GM21737 (cell line): ENCODE measurements at regions not wholly inside any gene's neighbourhood (a gene's known extent, or its start where the extent isn't known, plus 50 kb on each side); places are given as distances from the start of the nearest gene placed in this dataset.

Experiments
- ATAC-seq: cut with Tn5 transposase; IDR thresholded peaks from one replicate; pipeline ENCODE4 v1.9.1; 2021; ENCODE audit warnings: mild to moderate bottlenecking, moderate library complexity; ENCODE audit not compliant: unreplicated experiment

DNA sequence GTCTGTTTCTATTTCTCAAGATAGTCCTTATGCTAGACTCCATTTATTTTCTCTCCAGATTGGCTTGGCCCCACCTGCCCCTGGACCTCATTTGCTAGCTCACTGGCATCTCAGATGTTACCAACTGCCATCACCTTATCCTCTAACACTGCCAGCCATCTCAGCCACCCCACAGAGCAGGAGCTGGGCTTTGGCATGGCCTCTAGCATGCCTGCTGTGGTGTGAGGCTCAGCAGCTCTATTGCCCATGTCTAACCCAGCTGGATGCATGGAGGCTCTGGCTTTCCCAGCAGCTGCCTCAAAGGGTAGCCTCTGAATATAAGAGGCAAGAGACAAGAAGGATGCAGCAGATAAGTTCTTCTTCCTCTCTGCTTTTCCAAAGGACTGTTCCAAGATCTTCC, 373.4 kb downstream of the TNS1 start:
- no peak for ATAC-seq

- ATAC-seq = no peak
Measured at GRCh38 chr2:217628061-217628460, 374.7 kb downstream of the TNS1 start.

DNA sequence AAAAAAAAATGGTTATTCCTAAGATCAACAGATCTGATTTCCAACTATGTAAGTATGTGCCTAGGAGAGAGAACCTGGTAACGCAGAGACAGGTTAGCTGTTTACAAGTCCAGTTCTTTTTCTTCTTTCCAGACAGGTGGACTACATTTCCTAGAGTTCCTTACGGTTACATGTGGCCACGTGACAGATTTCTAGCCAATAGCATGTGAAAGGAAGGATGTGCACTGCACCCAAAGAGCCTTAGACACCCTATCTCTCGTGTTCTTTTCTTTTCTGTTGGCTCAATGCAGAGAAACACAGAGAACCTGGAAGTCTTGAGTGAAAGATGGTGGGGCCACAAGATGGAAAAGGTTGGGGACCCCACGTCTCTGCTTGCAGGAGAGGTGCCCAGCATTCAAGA, 375.9 kb downstream of the TNS1 start:
- ATAC-seq = no peak

- no peak for ATAC-seq
Measured at GRCh38 chr2:217625557-217626169, 377.1 kb downstream of the TNS1 start.

DNA sequence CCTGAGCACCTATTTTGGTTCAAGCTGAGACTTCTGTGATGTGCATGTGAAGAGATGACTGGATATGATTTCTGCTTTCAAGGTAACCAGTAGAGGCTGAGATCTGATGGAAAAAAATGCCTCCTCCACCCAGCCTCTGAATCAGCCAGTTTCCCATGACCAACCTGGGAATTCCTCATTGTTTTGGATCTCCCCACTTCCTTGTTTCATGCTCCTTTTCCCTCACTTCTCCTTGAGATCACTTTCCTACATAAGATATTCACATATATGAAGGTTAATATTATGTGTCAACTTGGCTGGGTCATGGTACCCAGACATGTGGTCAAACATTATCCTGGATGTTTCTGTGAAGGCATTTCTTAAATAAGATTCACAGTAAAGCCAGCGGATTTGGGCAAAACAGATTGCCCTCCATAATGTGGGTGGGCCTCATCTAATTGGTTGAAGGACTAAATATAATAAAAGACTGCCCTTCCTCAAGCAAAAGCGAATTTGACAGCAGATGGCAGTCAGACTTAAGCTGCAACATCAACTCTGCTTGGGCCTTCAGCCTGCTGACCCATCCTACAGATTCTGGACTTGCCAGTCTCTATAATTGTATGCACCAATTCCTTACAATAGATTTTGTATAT, 379.4 kb downstream of the TNS1 start:
- ATAC-seq = no peak

- ATAC-seq = no peak
Measured at GRCh38 chr2:217622205-217623060, 380.4 kb downstream of the TNS1 start.

- ATAC-seq = no peak
Measured at GRCh38 chr2:217621391-217621801, 381.4 kb downstream of the TNS1 start.

- no peak for ATAC-seq
Measured at GRCh38 chr2:217618744-217619143, 384.1 kb downstream of the TNS1 start.

- no peak for ATAC-seq
Measured at GRCh38 chr2:217617616-217618022, 385.2 kb downstream of the TNS1 start.

DNA sequence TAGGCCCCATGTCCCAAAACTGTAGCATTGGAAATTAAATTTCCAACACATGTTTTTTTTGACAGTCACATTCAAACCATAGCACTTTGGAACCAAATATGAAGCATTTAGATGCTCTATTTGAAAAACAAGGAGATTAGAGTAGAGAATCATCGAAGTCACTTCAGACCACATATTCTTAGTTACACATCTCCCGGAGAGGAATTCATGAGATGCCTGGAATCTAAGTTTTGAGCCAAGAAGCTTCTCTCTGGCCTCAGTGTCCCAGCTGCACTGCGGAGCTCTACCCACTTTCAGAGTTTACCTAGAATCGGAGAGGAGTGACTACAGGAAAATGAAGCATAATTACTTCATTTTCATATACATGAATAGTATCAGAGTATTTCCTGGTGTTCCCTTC, 385.9 kb downstream of the TNS1 start:
- no peak for ATAC-seq

DNA sequence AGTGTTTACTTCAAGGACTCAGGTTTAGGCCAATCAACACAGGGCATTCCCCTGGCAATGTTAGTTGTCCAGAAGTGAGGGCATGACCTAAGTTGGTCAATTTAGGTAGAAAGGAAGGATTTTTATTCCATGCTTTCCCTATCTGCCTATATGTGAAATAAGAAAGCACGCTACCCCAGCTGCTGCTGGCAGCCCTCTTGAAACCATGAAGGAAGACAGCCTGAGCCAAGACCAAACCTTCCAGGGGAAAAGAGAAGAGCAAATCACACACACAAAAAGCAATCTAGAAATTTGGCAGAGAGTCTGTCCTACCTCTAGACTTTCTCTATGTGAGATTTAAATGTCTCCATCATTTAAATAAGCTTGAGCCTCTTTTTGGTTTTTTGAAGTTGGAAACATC, 387.6 kb downstream of the TNS1 start:
- ATAC-seq = no peak

DNA sequence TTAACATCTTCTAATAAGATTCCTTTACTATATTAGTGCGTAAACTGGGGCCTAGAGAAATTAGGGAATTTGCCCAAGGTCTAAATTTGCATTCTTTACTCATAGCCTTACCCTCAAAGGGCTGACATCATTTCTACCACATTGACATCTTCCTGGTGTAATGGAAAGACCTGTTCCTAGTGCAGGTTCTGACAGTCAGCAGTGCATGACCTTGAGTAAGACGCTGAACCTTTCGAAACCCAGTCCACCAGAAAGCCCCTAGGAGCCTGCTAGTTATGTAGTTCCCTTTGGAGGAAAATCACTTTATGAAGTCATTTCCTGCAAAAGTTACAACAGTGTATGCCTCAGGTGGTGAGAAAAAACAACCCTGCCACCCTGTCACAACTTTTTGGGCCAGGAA, 388.3 kb downstream of the TNS1 start:
- ATAC-seq = no peak

DNA sequence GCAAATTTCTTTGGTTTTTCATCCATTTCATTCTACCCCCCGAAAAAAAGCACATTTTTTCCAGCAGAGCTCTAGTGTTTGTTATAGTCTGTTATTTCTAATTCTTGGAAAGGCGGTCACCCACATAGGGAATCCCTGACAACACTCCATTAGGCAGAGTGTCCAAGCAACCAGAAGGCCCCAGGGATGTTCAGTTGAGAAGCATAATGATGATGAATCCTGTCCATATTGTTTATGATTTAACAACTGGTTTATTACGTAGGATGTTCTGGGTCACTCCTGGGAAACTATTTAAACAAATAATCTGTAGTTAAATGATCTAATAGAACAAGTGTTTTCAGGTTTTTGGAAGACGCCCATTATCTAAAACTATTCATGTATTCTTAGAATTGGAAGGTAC, 388.7 kb downstream of the TNS1 start:
- ATAC-seq = no peak

DNA sequence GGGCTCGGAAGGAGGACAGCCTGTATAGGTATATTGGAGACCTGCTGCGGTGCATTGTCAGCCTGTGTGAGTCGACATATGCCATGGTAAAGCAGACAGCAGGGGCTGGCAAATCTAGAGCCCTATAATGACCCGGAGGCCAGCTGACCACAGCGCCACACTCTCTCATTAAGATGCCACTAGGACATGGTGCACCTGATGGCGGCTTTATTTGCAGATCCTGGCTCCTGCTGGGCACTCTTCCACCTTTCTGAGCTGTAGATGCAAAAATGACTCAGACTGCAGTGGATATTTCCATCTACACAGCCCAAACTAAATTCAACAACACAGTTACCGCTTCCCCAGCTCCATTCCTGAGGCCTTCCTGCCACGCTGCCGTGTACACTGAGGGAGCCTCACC, 389.9 kb downstream of the TNS1 start:
- no peak for ATAC-seq

DNA sequence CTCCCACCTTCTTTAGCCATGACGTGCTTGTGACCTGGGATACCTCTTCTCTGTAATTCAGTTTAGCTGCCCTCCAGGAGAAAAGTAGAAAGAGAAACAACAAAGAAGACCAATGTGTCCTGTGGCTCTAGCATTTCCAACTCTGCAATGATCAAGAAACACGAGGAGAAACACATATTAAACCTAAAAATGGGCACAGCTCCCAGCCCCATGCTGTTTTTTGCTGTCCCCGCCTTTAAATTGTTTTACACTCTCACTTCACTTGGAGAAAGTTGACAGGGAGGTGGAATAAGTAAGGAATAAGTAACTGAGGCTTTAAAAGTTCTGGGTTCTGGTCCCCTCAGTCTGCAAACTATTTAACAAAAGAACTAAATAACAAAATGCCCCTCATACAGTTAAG, 390.6 kb downstream of the TNS1 start:
- no peak for ATAC-seq

- ATAC-seq = no peak
Measured at GRCh38 chr2:217611626-217612127, 391.1 kb downstream of the TNS1 start.

GRCh38 chr2:217611056-217611455, 391.7 kb downstream of the TNS1 start:
- no peak for ATAC-seq

- ATAC-seq = no peak
Measured at GRCh38 chr2:217610401-217610814, 392.4 kb downstream of the TNS1 start.

GRCh38 chr2:217609952-217610351, 392.8 kb downstream of the TNS1 start:
- no peak for ATAC-seq

GRCh38 chr2:217606296-217606695, 396.5 kb downstream of the TNS1 start:
- ATAC-seq = no peak

DNA sequence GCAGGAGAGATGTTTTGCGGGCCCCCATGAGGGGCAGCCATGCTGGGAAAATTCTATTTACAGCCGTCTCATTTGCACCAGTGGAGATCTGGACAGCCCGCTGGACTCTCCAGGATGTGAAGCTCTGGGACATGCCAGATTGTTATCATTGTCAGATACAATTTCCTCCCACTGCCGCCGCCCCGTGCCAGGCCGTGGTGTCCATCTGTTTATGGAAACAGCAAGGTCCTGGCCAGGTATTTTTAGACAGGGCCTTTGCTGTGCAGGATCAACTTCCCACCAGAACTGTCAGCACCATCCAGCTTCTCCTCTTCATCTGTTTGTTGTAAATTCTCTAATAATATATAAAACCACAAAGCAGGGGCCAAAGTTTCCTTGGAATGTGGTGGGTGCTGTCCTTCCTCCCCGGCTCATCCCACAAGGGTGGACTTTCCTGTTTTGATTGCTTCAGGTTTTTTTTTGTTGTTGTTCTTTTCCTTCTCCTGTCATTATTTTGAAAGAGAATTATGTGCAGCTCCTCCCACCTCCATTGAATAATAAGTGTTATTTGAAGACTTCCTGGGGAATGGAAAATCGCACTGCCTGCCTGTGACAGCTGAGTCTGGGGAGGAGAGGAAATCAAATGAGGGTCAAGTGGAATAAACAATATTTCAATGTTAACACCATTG, 398.1 kb downstream of the TNS1 start:
- ATAC-seq = no peak
